ENCODE measurements at regions not wholly inside any gene's neighbourhood (a gene's known extent, or its start where the extent isn't known, plus 50 kb on each side); places are given as distances from the start of the nearest gene placed in this dataset.

DNA sequence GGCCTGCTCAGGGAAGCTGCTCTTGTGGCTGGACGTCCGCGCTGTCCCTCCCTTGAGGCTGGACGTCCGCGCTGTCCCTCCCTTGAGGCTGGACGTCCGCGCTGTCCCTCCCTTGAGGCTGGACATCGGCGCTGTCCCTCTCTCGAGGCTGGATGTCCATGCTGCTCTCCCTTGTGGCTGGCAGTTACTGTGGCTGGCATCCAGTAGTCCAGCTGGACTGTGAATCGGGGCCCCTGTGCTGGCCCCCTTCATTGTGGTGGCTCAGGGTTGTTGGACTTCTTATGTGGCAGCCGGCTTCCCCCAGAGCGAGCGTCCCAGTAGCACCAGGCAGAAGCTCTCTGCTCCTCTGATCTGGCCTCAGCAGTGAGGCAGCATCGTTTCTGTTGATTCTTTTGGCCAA, 141.5 kb downstream of the IRF8 start:
- TF ChIP-seq, protein P1, sequence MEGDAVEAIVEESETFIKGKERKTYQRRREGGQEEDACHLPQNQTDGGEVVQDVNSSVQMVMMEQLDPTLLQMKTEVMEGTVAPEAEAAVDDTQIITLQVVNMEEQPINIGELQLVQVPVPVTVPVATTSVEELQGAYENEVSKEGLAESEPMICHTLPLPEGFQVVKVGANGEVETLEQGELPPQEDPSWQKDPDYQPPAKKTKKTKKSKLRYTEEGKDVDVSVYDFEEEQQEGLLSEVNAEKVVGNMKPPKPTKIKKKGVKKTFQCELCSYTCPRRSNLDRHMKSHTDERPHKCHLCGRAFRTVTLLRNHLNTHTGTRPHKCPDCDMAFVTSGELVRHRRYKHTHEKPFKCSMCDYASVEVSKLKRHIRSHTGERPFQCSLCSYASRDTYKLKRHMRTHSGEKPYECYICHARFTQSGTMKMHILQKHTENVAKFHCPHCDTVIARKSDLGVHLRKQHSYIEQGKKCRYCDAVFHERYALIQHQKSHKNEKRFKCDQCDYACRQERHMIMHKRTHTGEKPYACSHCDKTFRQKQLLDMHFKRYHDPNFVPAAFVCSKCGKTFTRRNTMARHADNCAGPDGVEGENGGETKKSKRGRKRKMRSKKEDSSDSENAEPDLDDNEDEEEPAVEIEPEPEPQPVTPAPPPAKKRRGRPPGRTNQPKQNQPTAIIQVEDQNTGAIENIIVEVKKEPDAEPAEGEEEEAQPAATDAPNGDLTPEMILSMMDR (IDR thresholded peaks at IDR 0.05) = no peak
- TF ChIP-seq POLR2A (IDR thresholded peaks at IDR 0.05) = no peak
